ENCODE measurements at regions not wholly inside any gene's neighbourhood (a gene's known extent, or its start where the extent isn't known, plus 50 kb on each side); places are given as distances from the start of the nearest gene placed in this dataset.
A peak's percentile ranks its signal among the peaks of the same experiment; 100 is the strongest.
"Not testable (repeated sequence)": the region's sequence is repeated elsewhere in the genome, so short reads cannot be mapped to it uniquely, and the experiment has no call there.

- peak; percentile 17 to 35 for DNase-seq (ENCODE audit: low read depth in 1 of 2, low spot score in 1 of 2)
- H3K27ac ChIP-seq; H3K4me1 ChIP-seq (ENCODE audit: low read depth); H3K27me3 ChIP-seq; H3K36me3 ChIP-seq; H3K4me3 ChIP-seq; H3K9me3 ChIP-seq (ENCODE audit: low read depth): not testable (repeated sequence)
- TF ChIP-seq CTCF (IDR thresholded peaks at IDR 0.05; ENCODE audit: low read depth, low read length), result peak; percentile 28
These were observed 125.8 kb downstream of the KBTBD2 start for GRCh38 chr7:32765649-32766251.

GRCh38 chr7:32765185-32765584 is 126.4 kb downstream of the KBTBD2 start:
- TF ChIP-seq CTCF (IDR thresholded peaks at IDR 0.05; ENCODE audit: low read depth, low read length), result no peak
- no peaks in the 10 kb centered on the region for H3K27me3 ChIP-seq

GRCh38 chr7:32762925-32763293 is 128.7 kb downstream of the KBTBD2 start:
- DNase-seq (ENCODE audit: low read depth in 1 of 2, low spot score in 1 of 2), result no peak

More at GRCh38 chr7:32765185-32765584, 126.4 kb downstream of the KBTBD2 start:
- DNase-seq (ENCODE audit: low read depth in 1 of 2, low spot score in 1 of 2), result no peak
- no peaks in the 10 kb centered on the region for H3K36me3 ChIP-seq
- H3K27ac ChIP-seq, result no peak overlapping the region
- no peak overlapping the region for H3K4me3 ChIP-seq
- peaks cover 8% of the 10 kb centered on the region for H3K4me1 ChIP-seq (ENCODE audit: low read depth)
- no peaks in the 10 kb centered on the region for H3K9me3 ChIP-seq (ENCODE audit: low read depth)

GRCh38 chr7:32762206-32762924 is 129.2 kb downstream of the KBTBD2 start:
- H3K27me3 ChIP-seq, H3K4me3 ChIP-seq: not testable (repeated sequence)
- peak in 1 of 2 donors; percentile 10 for DNase-seq (ENCODE audit: low read depth in 1 of 2, low spot score in 1 of 2)

More at GRCh38 chr7:32762925-32763293, 128.7 kb downstream of the KBTBD2 start:
- no peak for TF ChIP-seq CTCF (IDR thresholded peaks at IDR 0.05; ENCODE audit: low read depth, low read length)
- H3K36me3 ChIP-seq, result no peaks in the 10 kb centered on the region
- H3K9me3 ChIP-seq (ENCODE audit: low read depth), result no peaks in the 10 kb centered on the region
- no peaks in the 10 kb centered on the region for H3K27me3 ChIP-seq
- no peak overlapping the region for H3K27ac ChIP-seq
- peaks cover 10% of the 10 kb centered on the region for H3K4me1 ChIP-seq (ENCODE audit: low read depth)
- no peak overlapping the region for H3K4me3 ChIP-seq

GRCh38 chr7:32761451-32762205 is 129.9 kb downstream of the KBTBD2 start:
- Histone ChIP-seq H3K27ac (peak overlapping the region; percentile 41), H3K4me3 (no peak overlapping the region), H3K36me3 (no peaks in the 10 kb centered on the region), H3K9me3 (ENCODE audit: low read depth) (no peaks in the 10 kb centered on the region), H3K27me3 (no peaks in the 10 kb centered on the region), H3K4me1 (ENCODE audit: low read depth) (peaks cover 10% of the 10 kb centered on the region)
- TF ChIP-seq CTCF (IDR thresholded peaks at IDR 0.05; ENCODE audit: low read depth, low read length), result peak; percentile 11
- peak in 1 of 2 donors; percentile 11 for DNase-seq (ENCODE audit: low read depth in 1 of 2, low spot score in 1 of 2)

More at GRCh38 chr7:32762206-32762924, 129.2 kb downstream of the KBTBD2 start:
- not testable (repeated sequence) for H3K27ac ChIP-seq; H3K4me1 ChIP-seq (ENCODE audit: low read depth); H3K9me3 ChIP-seq (ENCODE audit: low read depth); H3K36me3 ChIP-seq

GRCh38 chr7:32760755-32761154 is 130.8 kb downstream of the KBTBD2 start:
- not testable (repeated sequence) for DNase-seq (ENCODE audit: low read depth in 1 of 2, low spot score in 1 of 2)

GRCh38 chr7:32759859-32760258 is 131.7 kb downstream of the KBTBD2 start:
- peaks cover 10% of the 10 kb centered on the region for H3K4me1 ChIP-seq (ENCODE audit: low read depth)
- not testable (repeated sequence) for H3K27ac ChIP-seq; H3K4me3 ChIP-seq; H3K36me3 ChIP-seq; H3K27me3 ChIP-seq; H3K9me3 ChIP-seq (ENCODE audit: low read depth); DNase-seq (ENCODE audit: low read depth in 1 of 2, low spot score in 1 of 2)

More at GRCh38 chr7:32760755-32761154, 130.8 kb downstream of the KBTBD2 start:
- H3K36me3 ChIP-seq; H3K27me3 ChIP-seq; H3K9me3 ChIP-seq (ENCODE audit: low read depth); H3K4me3 ChIP-seq; H3K4me1 ChIP-seq (ENCODE audit: low read depth): not testable (repeated sequence)
- H3K27ac ChIP-seq, result peak overlapping the region; percentile 41

- not testable (repeated sequence) for H3K27me3 ChIP-seq; DNase-seq (ENCODE audit: low read depth in 1 of 2, low spot score in 1 of 2); H3K4me1 ChIP-seq (ENCODE audit: low read depth); H3K4me3 ChIP-seq; H3K27ac ChIP-seq; H3K36me3 ChIP-seq; H3K9me3 ChIP-seq (ENCODE audit: low read depth)
These were observed 137.7 kb downstream of the KBTBD2 start for GRCh38 chr7:32753872-32754271.

- H3K27me3 ChIP-seq; DNase-seq (ENCODE audit: low read depth in 1 of 2, low spot score in 1 of 2); H3K9me3 ChIP-seq (ENCODE audit: low read depth); H3K36me3 ChIP-seq; H3K4me3 ChIP-seq: not testable (repeated sequence)
- peaks cover 15% of the 10 kb centered on the region for H3K4me1 ChIP-seq (ENCODE audit: low read depth)
- H3K27ac ChIP-seq, result peak overlapping the region; percentile 82
These were observed 143.2 kb downstream of the KBTBD2 start for GRCh38 chr7:32748337-32748736.
